OCI-LY1 (cell line): ENCODE measurements at regions not wholly inside any gene's neighbourhood (a gene's known extent, or its start where the extent isn't known, plus 50 kb on each side); places are given as distances from the start of the nearest gene placed in this dataset.

Source experiments
- H2AFZ ChIP-seq: fragments of 200-600 bp; sonication (generic), shearing (Covaris generic); 2 replicates; pipeline ENCODE4 v1.6.0; 2014; ENCODE audit warnings: antibody characterized with exemption, mild to moderate bottlenecking, low read length
- H3F3A ChIP-seq: fragments of 200-600 bp; sonication (generic), shearing (Covaris generic); 2 replicates; pipeline ENCODE4 v1.6.0; 2014; ENCODE audit warnings: mild to moderate bottlenecking, antibody characterized with exemption, low read length, moderate library complexity; ENCODE audit not compliant: insufficient read depth
- H3K27ac ChIP-seq: fragments of 200-600 bp; sonication (generic); 2 replicates; pipeline ENCODE4 v1.5.1; 2014; ENCODE audit warnings: low read length, mixed run types, mild to moderate bottlenecking, low read depth; ENCODE audit not compliant: poor library complexity, severe bottlenecking
- H3K27me3 ChIP-seq: fragments of 200-600 bp; sonication (generic); 2 replicates; pipeline ENCODE4 v1.6.0; 2014; ENCODE audit warnings: antibody characterized with exemption, mild to moderate bottlenecking, low read length, moderate library complexity; ENCODE audit not compliant: insufficient read depth
- H3K36me3 ChIP-seq: fragments of 200-600 bp; sonication (generic); 2 replicates; pipeline ENCODE4 v1.6.1; 2014; ENCODE audit warnings: mild to moderate bottlenecking, antibody characterized with exemption, low read length, moderate library complexity, mixed read lengths; ENCODE audit not compliant: insufficient read depth
- H3K4me1 ChIP-seq: fragments of 200-600 bp; sonication (generic); 2 replicates; pipeline ENCODE4 v1.5.1; 2014; ENCODE audit warnings: mild to moderate bottlenecking, low read length, moderate library complexity; ENCODE audit not compliant: insufficient read depth, severe bottlenecking
- H3K4me2 ChIP-seq: fragments of 200-600 bp; sonication (generic), shearing (Covaris generic); 2 replicates; pipeline ENCODE4 v1.6.1; 2014; ENCODE audit warnings: low read length
- H3K4me3 ChIP-seq: fragments of 200-600 bp; sonication (generic); 2 replicates; pipeline ENCODE4 v1.5.1; 2014; ENCODE audit warnings: low read length, low read depth, mild to moderate bottlenecking, mixed read lengths; ENCODE audit not compliant: poor library complexity, severe bottlenecking
- H3K79me2 ChIP-seq: fragments of 200-600 bp; shearing (Covaris generic); 2 replicates; pipeline ENCODE4 v1.6.1; 2016; ENCODE audit warnings: mixed run types, low read length, mixed read lengths; ENCODE audit not compliant: insufficient read depth
- H3K9ac ChIP-seq: fragments of 200-600 bp; sonication (generic), shearing (Covaris generic); 2 replicates; pipeline ENCODE4 v1.6.1; 2014; ENCODE audit warnings: mild to moderate bottlenecking, low read length, mixed read lengths
- H3K9me2 ChIP-seq: fragments of 200-600 bp; sonication (generic), shearing (Covaris generic); 2 replicates; pipeline ENCODE4 v1.6.1; 2014; ENCODE audit warnings: low read depth, mild to moderate bottlenecking, low read length, mixed read lengths
- H3K9me3 ChIP-seq: fragments of 200-600 bp; shearing (Covaris generic); 2 replicates; pipeline ENCODE4 v1.6.1; 2014; ENCODE audit warnings: low read length, mixed read lengths
- H4K20me1 ChIP-seq: fragments of 200-600 bp; sonication (generic), shearing (Covaris generic); 2 replicates; pipeline ENCODE4 v1.6.0; 2016; ENCODE audit warnings: mild to moderate bottlenecking, low read length; ENCODE audit not compliant: insufficient read depth
- EZH2 ChIP-seq: fragments of 200-600 bp; sonication (generic), shearing (Covaris generic); IDR thresholded peaks from 2 replicates; pipeline ENCODE4 v1.8.0; 2017; ENCODE audit warnings: borderline replicate concordance, mixed run types, mild to moderate bottlenecking, antibody characterized with exemption, low read length, moderate library complexity, mixed read lengths
- TF ChIP-seq, protein P1 (sequence below): fragments of 200-600 bp; sonication (generic), shearing (Covaris generic); IDR thresholded peaks from 2 replicates; pipeline ENCODE4 v1.5.1; 2017; ENCODE audit warnings: mild to moderate bottlenecking, antibody characterized with exemption, low read length, moderate library complexity, mixed read lengths

DNA sequence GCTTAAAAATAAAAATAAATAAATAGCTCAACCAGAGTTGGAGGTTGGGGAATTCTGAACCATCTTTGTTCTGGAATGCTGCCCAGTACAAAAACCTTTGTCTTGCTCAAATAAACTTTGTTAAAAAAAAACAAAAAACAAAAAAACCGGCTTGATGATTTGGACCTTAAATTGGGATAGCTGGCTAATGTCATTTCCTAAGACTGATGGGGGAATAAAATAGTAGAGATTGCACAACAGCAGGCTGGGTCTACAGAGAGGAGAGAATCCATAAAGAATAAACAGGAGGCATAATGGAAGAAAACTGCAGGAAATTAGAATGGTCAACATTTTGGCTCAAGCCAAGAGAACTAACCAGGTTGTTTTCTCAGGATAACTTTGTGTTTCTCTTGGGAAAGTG is 370.9 kb downstream of the AEBP2 start:
- no peak overlapping the region for H3K4me2 ChIP-seq
- H3K27me3 ChIP-seq: no peaks in the 10 kb centered on the region; the same call in 1 of the 2 replicates
- H3K79me2 ChIP-seq: no peaks in the 10 kb centered on the region
- H3K9ac ChIP-seq: no peak overlapping the region
- no peaks in the 10 kb centered on the region for H3K36me3 ChIP-seq
- H3K4me1 ChIP-seq: no peaks in the 10 kb centered on the region
- no peak overlapping the region for H2AFZ ChIP-seq
- H3K27ac ChIP-seq: no peak overlapping the region
- H3K9me2 ChIP-seq: no peaks in the 10 kb centered on the region
- H4K20me1 ChIP-seq: no peaks in the 10 kb centered on the region
- H3F3A ChIP-seq: no peaks in the 10 kb centered on the region
- H3K9me3 ChIP-seq: no peaks in the 10 kb centered on the region
- no peak overlapping the region for H3K4me3 ChIP-seq
- TF ChIP-seq, protein P1, sequence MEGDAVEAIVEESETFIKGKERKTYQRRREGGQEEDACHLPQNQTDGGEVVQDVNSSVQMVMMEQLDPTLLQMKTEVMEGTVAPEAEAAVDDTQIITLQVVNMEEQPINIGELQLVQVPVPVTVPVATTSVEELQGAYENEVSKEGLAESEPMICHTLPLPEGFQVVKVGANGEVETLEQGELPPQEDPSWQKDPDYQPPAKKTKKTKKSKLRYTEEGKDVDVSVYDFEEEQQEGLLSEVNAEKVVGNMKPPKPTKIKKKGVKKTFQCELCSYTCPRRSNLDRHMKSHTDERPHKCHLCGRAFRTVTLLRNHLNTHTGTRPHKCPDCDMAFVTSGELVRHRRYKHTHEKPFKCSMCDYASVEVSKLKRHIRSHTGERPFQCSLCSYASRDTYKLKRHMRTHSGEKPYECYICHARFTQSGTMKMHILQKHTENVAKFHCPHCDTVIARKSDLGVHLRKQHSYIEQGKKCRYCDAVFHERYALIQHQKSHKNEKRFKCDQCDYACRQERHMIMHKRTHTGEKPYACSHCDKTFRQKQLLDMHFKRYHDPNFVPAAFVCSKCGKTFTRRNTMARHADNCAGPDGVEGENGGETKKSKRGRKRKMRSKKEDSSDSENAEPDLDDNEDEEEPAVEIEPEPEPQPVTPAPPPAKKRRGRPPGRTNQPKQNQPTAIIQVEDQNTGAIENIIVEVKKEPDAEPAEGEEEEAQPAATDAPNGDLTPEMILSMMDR: no peak
- no peak for TF ChIP-seq EZH2

- no peaks in the 10 kb centered on the region for H4K20me1 ChIP-seq
- no peaks in the 10 kb centered on the region; the same call in 1 of the 2 replicates for H3K27me3 ChIP-seq
- H3K36me3 ChIP-seq: no peaks in the 10 kb centered on the region
- no peak overlapping the region for H2AFZ ChIP-seq
- no peaks in the 10 kb centered on the region for H3K9me2 ChIP-seq
- H3K79me2 ChIP-seq: no peaks in the 10 kb centered on the region
- no peaks in the 10 kb centered on the region for H3K4me1 ChIP-seq
- H3K4me3 ChIP-seq: no peak overlapping the region
- TF ChIP-seq, protein P1: no peak
- TF ChIP-seq EZH2: no peak
- H3K9ac ChIP-seq: no peak overlapping the region
- H3K4me2 ChIP-seq: no peak overlapping the region
- H3F3A ChIP-seq: no peaks in the 10 kb centered on the region
- H3K27ac ChIP-seq: no peak overlapping the region
- H3K9me3 ChIP-seq: no peaks in the 10 kb centered on the region
Measured at GRCh38 chr12:19811922-19812321, 372.6 kb downstream of the AEBP2 start.

DNA sequence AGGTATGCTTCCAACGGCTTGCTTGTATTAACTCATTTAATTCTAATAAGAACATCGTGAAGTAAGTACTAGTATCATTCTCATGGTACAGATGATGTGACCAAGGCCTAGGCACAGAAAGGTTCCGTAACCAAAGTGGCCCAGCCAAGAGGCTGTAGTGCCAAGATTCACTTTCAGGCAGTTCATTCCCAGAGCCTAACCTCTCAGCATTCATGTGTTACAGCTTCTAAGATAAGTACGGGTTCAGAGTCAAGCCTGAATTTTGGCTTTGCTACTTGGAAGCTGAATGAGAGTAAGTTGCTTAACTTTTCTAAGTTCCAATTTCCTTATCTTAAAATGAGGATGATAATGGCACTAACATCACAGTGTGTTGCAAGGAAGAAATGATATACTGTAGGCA is 379.9 kb downstream of the AEBP2 start:
- Histone ChIP-seq H2AFZ (no peak overlapping the region), H4K20me1 (no peaks in the 10 kb centered on the region), H3K27me3 (no peaks in the 10 kb centered on the region), H3K4me1 (no peaks in the 10 kb centered on the region), H3K4me2 (no peak overlapping the region), H3K36me3 (no peaks in the 10 kb centered on the region), H3K27ac (no peak overlapping the region), H3K4me3 (no peak overlapping the region), H3K9me3 (no peaks in the 10 kb centered on the region), H3K9me2 (no peaks in the 10 kb centered on the region), H3K9ac (no peak overlapping the region), H3K79me2 (no peaks in the 10 kb centered on the region), H3F3A (no peaks in the 10 kb centered on the region)
- no peak for TF ChIP-seq EZH2
- TF ChIP-seq, protein P1: no peak
